Osteoblast (primary cell): ENCODE measurements at regions not wholly inside any gene's neighbourhood (a gene's known extent, or its start where the extent isn't known, plus 50 kb on each side); places are given as distances from the start of the nearest gene placed in this dataset.

Experiments used
- DNase-seq: peaks from one replicate; pipeline ENCODE4 v3.0.0; 2011; ENCODE audit warnings: low spot score, mixed read lengths; ENCODE audit not compliant: insufficient read length; ENCODE audit errors: missing footprints
- H2AFZ ChIP-seq: 2 replicates; pipeline ENCODE4 v1.6.0; 2011; ENCODE audit warnings: mild to moderate bottlenecking, low read length
- H3K27ac ChIP-seq: 2 replicates; pipeline ENCODE4 v1.5.1; 2011; ENCODE audit warnings: mild to moderate bottlenecking, low read depth, low read length, moderate library complexity
- H3K27me3 ChIP-seq: 2 replicates; pipeline ENCODE4 v1.6.0; 2012; ENCODE audit warnings: mild to moderate bottlenecking, control low read depth, inconsistent platforms, low read length, moderate library complexity; ENCODE audit not compliant: insufficient read depth
- H3K36me3 ChIP-seq: 2 replicates; pipeline ENCODE4 v1.5.1; 2011; ENCODE audit warnings: mild to moderate bottlenecking, low read length, control low read depth, moderate library complexity; ENCODE audit not compliant: insufficient read depth
- H3K4me1 ChIP-seq: 2 replicates; pipeline ENCODE4 v1.5.1; 2011; ENCODE audit warnings: mild to moderate bottlenecking, low read length, control low read depth, moderate library complexity; ENCODE audit not compliant: insufficient read depth
- H3K4me2 ChIP-seq: 2 replicates; pipeline ENCODE4 v1.6.0; 2011; ENCODE audit warnings: mild to moderate bottlenecking, low read length; ENCODE audit not compliant: insufficient read depth
- H3K4me3 ChIP-seq: fragments of 200-600 bp; sonication (generic); 3 replicates; pipeline ENCODE4 v1.5.1; 2012; ENCODE audit warnings: mild to moderate bottlenecking, low read length, inconsistent platforms; ENCODE audit not compliant: insufficient read depth
- H3K79me2 ChIP-seq: 2 replicates; pipeline ENCODE4 v1.6.0; 2012; ENCODE audit warnings: mild to moderate bottlenecking, low read length, control low read depth, inconsistent platforms; ENCODE audit not compliant: insufficient read depth
- H3K9me3 ChIP-seq: 2 replicates; pipeline ENCODE4 v1.5.1; 2011; ENCODE audit warnings: low read depth, low read length, control low read depth
- H4K20me1 ChIP-seq: 2 replicates; pipeline ENCODE4 v1.6.0; 2012; ENCODE audit warnings: mild to moderate bottlenecking, low read length, control low read depth; ENCODE audit not compliant: insufficient read depth
- TF ChIP-seq, protein P1 (sequence below): IDR thresholded peaks from 2 replicates; pipeline ENCODE4 v1.5.1; 2011; ENCODE audit warnings: mild to moderate bottlenecking, low read depth, low read length, moderate library complexity; ENCODE audit errors: extremely low read depth

DNA sequence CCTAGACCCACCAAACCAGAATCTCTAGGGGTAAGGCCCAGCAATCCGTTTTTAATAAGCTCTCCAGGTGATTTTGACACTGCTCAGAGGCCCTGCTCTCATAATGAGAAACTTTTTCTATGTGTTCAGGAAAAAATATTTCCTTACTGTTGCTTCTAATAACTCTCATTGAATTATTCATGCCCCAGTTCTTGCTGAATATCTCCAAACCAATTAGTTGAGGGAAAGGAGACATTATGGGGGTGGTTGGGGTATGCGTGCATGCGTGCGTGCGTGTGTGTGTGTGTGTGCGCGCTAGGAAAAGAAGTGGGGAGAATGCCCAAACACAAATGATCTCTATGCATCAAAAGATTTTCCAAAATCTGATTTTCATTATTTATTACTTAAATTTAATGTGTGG lies 411.4 kb downstream of the PIK3R1 start:
- H3K9me3 ChIP-seq = no peaks in the 10 kb centered on the region
- no peak overlapping the region for H2AFZ ChIP-seq
- DNase-seq = no peak
- no peaks in the 10 kb centered on the region for H3K79me2 ChIP-seq
- H3K4me3 ChIP-seq = no peak overlapping the region
- H4K20me1 ChIP-seq = no peaks in the 10 kb centered on the region
- H3K27me3 ChIP-seq = no peaks in the 10 kb centered on the region
- no peaks in the 10 kb centered on the region for H3K36me3 ChIP-seq
- H3K4me1 ChIP-seq = no peaks in the 10 kb centered on the region
- TF ChIP-seq, protein P1, sequence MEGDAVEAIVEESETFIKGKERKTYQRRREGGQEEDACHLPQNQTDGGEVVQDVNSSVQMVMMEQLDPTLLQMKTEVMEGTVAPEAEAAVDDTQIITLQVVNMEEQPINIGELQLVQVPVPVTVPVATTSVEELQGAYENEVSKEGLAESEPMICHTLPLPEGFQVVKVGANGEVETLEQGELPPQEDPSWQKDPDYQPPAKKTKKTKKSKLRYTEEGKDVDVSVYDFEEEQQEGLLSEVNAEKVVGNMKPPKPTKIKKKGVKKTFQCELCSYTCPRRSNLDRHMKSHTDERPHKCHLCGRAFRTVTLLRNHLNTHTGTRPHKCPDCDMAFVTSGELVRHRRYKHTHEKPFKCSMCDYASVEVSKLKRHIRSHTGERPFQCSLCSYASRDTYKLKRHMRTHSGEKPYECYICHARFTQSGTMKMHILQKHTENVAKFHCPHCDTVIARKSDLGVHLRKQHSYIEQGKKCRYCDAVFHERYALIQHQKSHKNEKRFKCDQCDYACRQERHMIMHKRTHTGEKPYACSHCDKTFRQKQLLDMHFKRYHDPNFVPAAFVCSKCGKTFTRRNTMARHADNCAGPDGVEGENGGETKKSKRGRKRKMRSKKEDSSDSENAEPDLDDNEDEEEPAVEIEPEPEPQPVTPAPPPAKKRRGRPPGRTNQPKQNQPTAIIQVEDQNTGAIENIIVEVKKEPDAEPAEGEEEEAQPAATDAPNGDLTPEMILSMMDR = no peak
- no peak overlapping the region for H3K4me2 ChIP-seq
- H3K27ac ChIP-seq = no peak overlapping the region

DNA sequence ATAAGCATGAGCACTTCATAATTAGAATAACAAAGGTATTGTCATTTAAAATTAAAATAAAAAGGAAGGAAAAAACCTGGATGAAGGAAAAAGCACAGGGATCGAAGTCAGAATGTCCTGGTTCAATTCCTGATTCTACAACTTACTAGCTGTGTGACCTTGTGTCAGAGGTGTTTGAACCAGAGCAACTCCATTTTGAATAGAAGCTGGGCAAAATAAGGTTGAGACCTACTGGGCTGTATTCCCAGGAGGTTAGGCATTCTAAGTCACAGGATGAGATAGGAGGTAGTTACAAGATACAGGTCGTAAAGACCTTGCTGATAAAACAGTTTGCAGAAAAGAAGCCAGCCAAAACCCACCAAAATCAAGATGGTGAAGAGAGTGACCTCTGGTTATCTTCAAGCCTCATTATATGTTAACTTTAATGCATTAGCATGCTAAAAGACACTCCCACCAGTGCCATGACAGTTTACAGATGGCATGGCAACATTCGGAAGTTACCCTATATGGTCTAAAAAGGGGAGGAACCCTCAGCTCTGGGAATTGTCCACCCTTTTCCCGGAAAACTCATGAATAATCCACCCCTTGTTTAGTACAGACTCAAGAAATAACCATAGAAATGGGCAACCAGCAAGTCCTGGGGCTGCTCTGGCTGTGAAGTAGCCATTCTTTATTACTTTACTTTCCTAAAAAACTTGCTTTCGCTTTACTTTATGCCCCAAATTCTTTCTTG lies 412.7 kb downstream of the PIK3R1 start:
- TF ChIP-seq, protein P1 = no peak
- no peaks in the 10 kb centered on the region for H4K20me1 ChIP-seq
- H3K4me2 ChIP-seq = no peak overlapping the region
- no peaks in the 10 kb centered on the region for H3K79me2 ChIP-seq
- no peak overlapping the region for H3K27ac ChIP-seq
- no peak overlapping the region for H3K4me3 ChIP-seq
- DNase-seq = no peak
- H3K27me3 ChIP-seq = no peaks in the 10 kb centered on the region
- H3K4me1 ChIP-seq = no peaks in the 10 kb centered on the region
- no peaks in the 10 kb centered on the region for H3K9me3 ChIP-seq
- H2AFZ ChIP-seq = no peak overlapping the region
- no peaks in the 10 kb centered on the region for H3K36me3 ChIP-seq

GRCh38 chr5:68630354-68630753 lies 414.8 kb downstream of the PIK3R1 start:
- no peak for DNase-seq
- Histone ChIP-seq H3K79me2 (no peaks in the 10 kb centered on the region), H3K4me2 (no peak overlapping the region), H3K4me3 (no peak overlapping the region), H3K36me3 (no peaks in the 10 kb centered on the region), H3K27me3 (no peaks in the 10 kb centered on the region), H3K9me3 (no peaks in the 10 kb centered on the region), H3K27ac (no peak overlapping the region), H4K20me1 (no peaks in the 10 kb centered on the region), H3K4me1 (no peaks in the 10 kb centered on the region), H2AFZ (no peak overlapping the region)
- TF ChIP-seq, protein P1 = no peak

GRCh38 chr5:68631884-68632283 lies 416.3 kb downstream of the PIK3R1 start:
- Histone ChIP-seq H3K27me3 (no peaks in the 10 kb centered on the region), H3K27ac (no peak overlapping the region), H3K9me3 (no peaks in the 10 kb centered on the region), H3K4me1 (no peaks in the 10 kb centered on the region), H3K79me2 (no peaks in the 10 kb centered on the region), H3K4me3 (no peak overlapping the region), H4K20me1 (no peaks in the 10 kb centered on the region), H2AFZ (no peak overlapping the region), H3K4me2 (no peak overlapping the region), H3K36me3 (no peaks in the 10 kb centered on the region)
- TF ChIP-seq, protein P1 = no peak
- no peak for DNase-seq
